ENCODE measurements at regions not wholly inside any gene's neighbourhood (a gene's known extent, or its start where the extent isn't known, plus 50 kb on each side); places are given as distances from the start of the nearest gene placed in this dataset.
"Not testable (repeated sequence)": the region's sequence is repeated elsewhere in the genome, so short reads cannot be mapped to it uniquely, and the experiment has no call there.

- DNase-seq (ENCODE audit: low read depth, low spot score), result no peak
Observed at GRCh38 chr4:144371485-144371884, 231.0 kb upstream of the GYPA start.

GRCh38 chr4:144374065-144374464 is 233.5 kb upstream of the GYPA start:
- DNase-seq (ENCODE audit: low read depth, low spot score), result peak; percentile 11

GRCh38 chr4:144376866-144377265 is 236.3 kb upstream of the GYPA start:
- DNase-seq (ENCODE audit: low read depth, low spot score), result no peak

- DNase-seq (ENCODE audit: low read depth, low spot score), result no peak
Observed at GRCh38 chr4:144384408-144384807, 243.9 kb upstream of the GYPA start.

GRCh38 chr4:144399927-144400326 is 246.0 kb upstream of the HHIP start:
- peak; percentile 87 for DNase-seq (ENCODE audit: low read depth, low spot score)

GRCh38 chr4:144402176-144402575 is 243.8 kb upstream of the HHIP start:
- no peak for DNase-seq (ENCODE audit: low read depth, low spot score)

- no peak for DNase-seq (ENCODE audit: low read depth, low spot score)
Observed at GRCh38 chr4:144402999-144403398, 243.0 kb upstream of the HHIP start.

GRCh38 chr4:144403893-144404292 is 242.1 kb upstream of the HHIP start:
- no peak for DNase-seq (ENCODE audit: low read depth, low spot score)

- no peak for DNase-seq (ENCODE audit: low read depth, low spot score)
Observed at GRCh38 chr4:144409525-144409924, 236.4 kb upstream of the HHIP start.

- DNase-seq (ENCODE audit: low read depth, low spot score), result no peak
Observed at GRCh38 chr4:144410230-144410783, 235.6 kb upstream of the HHIP start.

- DNase-seq (ENCODE audit: low read depth, low spot score), result no peak
Observed at GRCh38 chr4:144411119-144411518, 234.8 kb upstream of the HHIP start.

GRCh38 chr4:144411700-144412099 is 234.3 kb upstream of the HHIP start:
- DNase-seq (ENCODE audit: low read depth, low spot score), result no peak

- no peak for DNase-seq (ENCODE audit: low read depth, low spot score)
Observed at GRCh38 chr4:144421056-144421455, 224.9 kb upstream of the HHIP start.

GRCh38 chr4:144421839-144422565 is 224.0 kb upstream of the HHIP start:
- peak; percentile 5 for DNase-seq (ENCODE audit: low read depth, low spot score)

- DNase-seq (ENCODE audit: low read depth, low spot score), result no peak
Observed at GRCh38 chr4:144423930-144424329, 222.0 kb upstream of the HHIP start.

GRCh38 chr4:144426023-144426422 is 219.9 kb upstream of the HHIP start:
- DNase-seq (ENCODE audit: low read depth, low spot score), result not testable (repeated sequence)

GRCh38 chr4:144442713-144443112 is 203.2 kb upstream of the HHIP start:
- no peak for DNase-seq (ENCODE audit: low read depth, low spot score)

- DNase-seq (ENCODE audit: low read depth, low spot score), result no peak
Observed at GRCh38 chr4:144449611-144450010, 196.3 kb upstream of the HHIP start.

- DNase-seq (ENCODE audit: low read depth, low spot score), result no peak
Observed at GRCh38 chr4:144450526-144450925, 195.4 kb upstream of the HHIP start.

GRCh38 chr4:144451766-144452450 is 194.0 kb upstream of the HHIP start:
- DNase-seq (ENCODE audit: low read depth, low spot score), result no peak

- DNase-seq (ENCODE audit: low read depth, low spot score), result no peak
Observed at GRCh38 chr4:144456196-144456595, 189.8 kb upstream of the HHIP start.

- no peak for DNase-seq (ENCODE audit: low read depth, low spot score)
Observed at GRCh38 chr4:144461906-144462305, 184.1 kb upstream of the HHIP start.

GRCh38 chr4:144463236-144463635 is 182.7 kb upstream of the HHIP start:
- no peak for DNase-seq (ENCODE audit: low read depth, low spot score)

All from astrocyte of the hippocampus (primary cell).